ENCODE measurements at regions not wholly inside any gene's neighbourhood (a gene's known extent, or its start where the extent isn't known, plus 50 kb on each side); places are given as distances from the start of the nearest gene placed in this dataset.
"Not testable (repeated sequence)": the region's sequence is repeated elsewhere in the genome, so short reads cannot be mapped to it uniquely, and the experiment has no call there.

DNA sequence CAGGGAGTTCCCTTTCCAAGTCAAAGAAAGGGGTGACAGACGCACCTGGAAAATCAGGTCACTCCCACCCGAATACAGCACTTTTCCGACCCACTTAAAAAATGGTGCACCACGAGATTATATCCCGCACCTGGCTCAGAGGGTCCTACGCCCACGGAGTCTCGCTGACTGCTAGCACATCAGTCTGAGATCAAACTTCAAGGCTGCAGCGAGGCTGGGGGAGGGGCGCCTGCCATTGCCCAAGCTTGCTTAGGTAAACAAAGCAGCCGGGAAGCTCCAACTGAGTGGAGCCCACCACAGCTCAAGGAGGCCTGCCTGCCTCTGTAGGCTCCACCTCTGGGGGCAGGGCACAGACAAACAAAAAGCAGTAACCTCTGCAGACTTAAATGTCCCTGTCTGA is 277.8 kb upstream of the ARHGAP42 start:
- DNase-seq (ENCODE audit: low read depth); H3K4me3 ChIP-seq (ENCODE audit: low read depth, low read length): not testable (repeated sequence)

DNA sequence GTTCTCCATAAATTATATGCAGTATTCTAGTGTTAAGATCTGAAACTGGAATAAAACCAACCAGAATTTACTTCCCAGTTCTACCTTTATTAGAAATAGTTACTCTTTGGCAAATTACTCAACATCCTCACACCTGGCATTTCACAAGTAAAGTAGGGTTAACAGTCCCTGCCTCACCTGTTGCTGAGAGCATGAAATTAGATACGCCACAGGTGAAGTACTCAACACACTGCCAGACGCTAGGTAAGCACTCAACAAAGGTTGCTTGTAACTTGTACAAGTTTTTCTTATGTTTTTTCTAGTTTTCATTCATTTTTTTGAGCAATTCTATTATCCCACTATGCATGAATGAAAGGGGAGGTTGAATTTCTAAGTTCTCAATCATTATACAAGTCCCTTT is 267.6 kb upstream of the ARHGAP42 start:
- DNase-seq (ENCODE audit: low read depth) = no peak
- H3K4me3 ChIP-seq (ENCODE audit: low read depth, low read length) = no peak overlapping the region
- TF ChIP-seq, protein P1, sequence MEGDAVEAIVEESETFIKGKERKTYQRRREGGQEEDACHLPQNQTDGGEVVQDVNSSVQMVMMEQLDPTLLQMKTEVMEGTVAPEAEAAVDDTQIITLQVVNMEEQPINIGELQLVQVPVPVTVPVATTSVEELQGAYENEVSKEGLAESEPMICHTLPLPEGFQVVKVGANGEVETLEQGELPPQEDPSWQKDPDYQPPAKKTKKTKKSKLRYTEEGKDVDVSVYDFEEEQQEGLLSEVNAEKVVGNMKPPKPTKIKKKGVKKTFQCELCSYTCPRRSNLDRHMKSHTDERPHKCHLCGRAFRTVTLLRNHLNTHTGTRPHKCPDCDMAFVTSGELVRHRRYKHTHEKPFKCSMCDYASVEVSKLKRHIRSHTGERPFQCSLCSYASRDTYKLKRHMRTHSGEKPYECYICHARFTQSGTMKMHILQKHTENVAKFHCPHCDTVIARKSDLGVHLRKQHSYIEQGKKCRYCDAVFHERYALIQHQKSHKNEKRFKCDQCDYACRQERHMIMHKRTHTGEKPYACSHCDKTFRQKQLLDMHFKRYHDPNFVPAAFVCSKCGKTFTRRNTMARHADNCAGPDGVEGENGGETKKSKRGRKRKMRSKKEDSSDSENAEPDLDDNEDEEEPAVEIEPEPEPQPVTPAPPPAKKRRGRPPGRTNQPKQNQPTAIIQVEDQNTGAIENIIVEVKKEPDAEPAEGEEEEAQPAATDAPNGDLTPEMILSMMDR (IDR thresholded peaks at IDR 0.05; ENCODE audit: control insufficient read depth, extremely low read depth, insufficient read depth) = no peak

- DNase-seq (ENCODE audit: low read depth) = peak; percentile 4
- TF ChIP-seq, protein P1 (IDR thresholded peaks at IDR 0.05; ENCODE audit: control insufficient read depth, extremely low read depth, insufficient read depth) = no peak
Measured at GRCh38 chr11:100434821-100435641, 252.1 kb upstream of the ARHGAP42 start.

GRCh38 chr11:100438376-100438775 is 248.7 kb upstream of the ARHGAP42 start:
- TF ChIP-seq, protein P1 (IDR thresholded peaks at IDR 0.05; ENCODE audit: control insufficient read depth, extremely low read depth, insufficient read depth) = no peak
- no peak for DNase-seq (ENCODE audit: low read depth)

More at GRCh38 chr11:100434821-100435641, 252.1 kb upstream of the ARHGAP42 start:
- no peak overlapping the region for H3K4me3 ChIP-seq (ENCODE audit: low read depth, low read length)

DNA sequence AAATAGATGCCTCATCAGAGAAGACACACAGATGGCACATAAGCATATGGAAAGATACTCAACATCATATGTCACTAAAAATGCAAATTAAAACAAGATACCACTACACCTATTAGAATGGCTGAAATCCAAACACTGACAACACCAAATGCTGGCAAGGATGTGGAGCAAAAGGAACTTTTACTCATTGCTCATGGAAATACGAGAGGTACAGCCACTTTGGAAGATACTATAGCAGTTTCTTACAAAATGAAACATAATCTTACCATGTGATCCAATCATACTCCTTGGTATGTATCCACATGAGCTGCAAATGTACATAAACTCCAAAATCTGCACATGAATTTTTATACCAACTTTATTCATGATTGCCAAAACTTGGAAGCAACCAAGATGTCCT is 246.0 kb upstream of the ARHGAP42 start:
- no peak for DNase-seq (ENCODE audit: low read depth)
- H3K4me3 ChIP-seq (ENCODE audit: low read depth, low read length) = no peak overlapping the region
- TF ChIP-seq, protein P1 (IDR thresholded peaks at IDR 0.05; ENCODE audit: control insufficient read depth, extremely low read depth, insufficient read depth) = no peak

More at GRCh38 chr11:100438376-100438775, 248.7 kb upstream of the ARHGAP42 start:
- H3K4me3 ChIP-seq (ENCODE audit: low read depth, low read length) = no peak overlapping the region

GRCh38 chr11:100442017-100442416 is 245.1 kb upstream of the ARHGAP42 start:
- TF ChIP-seq, protein P1 (IDR thresholded peaks at IDR 0.05; ENCODE audit: control insufficient read depth, extremely low read depth, insufficient read depth) = no peak
- DNase-seq (ENCODE audit: low read depth) = no peak
- no peak overlapping the region for H3K4me3 ChIP-seq (ENCODE audit: low read depth, low read length)

DNA sequence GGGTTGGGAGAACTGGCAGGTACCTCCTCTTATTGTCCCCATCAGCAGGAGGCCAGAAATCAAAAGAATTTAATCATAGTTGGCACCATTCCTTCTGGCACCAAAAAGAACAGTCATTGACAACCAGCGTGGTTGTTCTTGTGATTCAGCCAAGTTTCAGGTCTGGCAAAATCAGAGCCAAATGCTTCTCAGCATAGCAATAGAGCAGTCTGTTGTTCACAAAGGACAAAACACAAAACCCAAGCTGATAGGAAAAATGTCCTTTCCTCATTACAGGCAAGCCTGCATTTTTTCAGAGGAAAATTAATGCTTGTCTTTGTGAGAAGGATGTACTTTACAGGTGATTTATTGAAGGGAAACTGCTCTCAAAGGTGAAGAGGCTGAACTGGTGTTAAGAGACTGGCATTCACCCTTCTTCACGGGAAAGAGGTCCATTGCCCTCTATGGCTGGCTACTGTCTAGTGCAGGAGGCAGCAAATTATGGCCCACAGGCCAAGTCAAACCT is 241.8 kb upstream of the ARHGAP42 start:
- DNase-seq (ENCODE audit: low read depth) = peak; percentile 33
- no peak overlapping the region for H3K4me3 ChIP-seq (ENCODE audit: low read depth, low read length)
- TF ChIP-seq, protein P1 (IDR thresholded peaks at IDR 0.05; ENCODE audit: control insufficient read depth, extremely low read depth, insufficient read depth) = peak; percentile 64

DNA sequence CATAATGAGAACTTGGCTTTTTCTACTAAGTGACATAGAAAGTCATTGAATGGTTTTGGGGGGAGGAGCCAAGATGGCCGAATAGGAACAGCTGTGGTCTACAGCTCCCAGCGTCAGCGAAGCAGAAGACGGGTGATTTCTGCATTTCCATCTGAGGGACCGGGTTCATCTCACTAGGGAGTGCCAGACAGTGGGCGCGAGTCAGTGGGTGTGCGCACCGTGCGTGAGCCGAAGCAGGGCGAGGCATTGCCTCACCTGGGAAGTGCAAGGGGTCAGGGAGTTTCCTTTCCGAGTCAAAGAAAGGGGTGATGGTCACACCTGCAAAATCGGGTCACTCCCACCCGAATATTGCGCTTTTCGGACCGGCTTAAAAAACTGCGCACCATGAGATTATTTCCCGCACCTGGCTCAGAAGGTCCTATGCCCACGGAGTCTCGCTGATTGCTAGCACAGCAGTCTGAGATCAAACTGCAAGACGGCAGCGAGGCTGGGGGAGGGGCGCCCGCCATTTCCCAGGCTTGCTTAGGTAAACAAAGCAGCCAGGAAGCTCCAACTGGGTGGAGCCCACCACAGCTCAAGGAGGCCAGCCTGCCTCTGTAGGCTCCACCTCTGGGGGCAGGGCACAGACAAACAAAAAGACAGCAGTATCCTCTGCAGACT is 235.2 kb upstream of the ARHGAP42 start:
- DNase-seq (ENCODE audit: low read depth); H3K4me3 ChIP-seq (ENCODE audit: low read depth, low read length): not testable (repeated sequence)

All from LNCaP clone FGC (cell line).